ENCODE measurements at regions not wholly inside any gene's neighbourhood (a gene's known extent, or its start where the extent isn't known, plus 50 kb on each side); places are given as distances from the start of the nearest gene placed in this dataset.

GRCh38 chr14:106506881-106507305 is 980.5 kb downstream of the TMEM121 start:
- TF ChIP-seq CTCF (IDR thresholded peaks at IDR 0.05; ENCODE audit: extremely low read depth, missing control alignments), result no peak
- no peak for DNase-seq (ENCODE audit: low spot score)

GRCh38 chr14:106507354-106507753 is 981.0 kb downstream of the TMEM121 start:
- no peak for DNase-seq (ENCODE audit: low spot score)
- TF ChIP-seq CTCF (IDR thresholded peaks at IDR 0.05; ENCODE audit: extremely low read depth, missing control alignments), result no peak

GRCh38 chr14:106508216-106508615 is 981.8 kb downstream of the TMEM121 start:
- DNase-seq (ENCODE audit: low spot score), result no peak
- no peak for TF ChIP-seq CTCF (IDR thresholded peaks at IDR 0.05; ENCODE audit: extremely low read depth, missing control alignments)

- TF ChIP-seq CTCF (IDR thresholded peaks at IDR 0.05; ENCODE audit: extremely low read depth, missing control alignments), result no peak
- DNase-seq (ENCODE audit: low spot score), result no peak
Observed at GRCh38 chr14:106509176-106509575, 982.8 kb downstream of the TMEM121 start.

- no peak for TF ChIP-seq CTCF (IDR thresholded peaks at IDR 0.05; ENCODE audit: extremely low read depth, missing control alignments)
Observed at GRCh38 chr14:106509807-106510206, 983.4 kb downstream of the TMEM121 start.

GRCh38 chr14:106511006-106511799 is 984.8 kb downstream of the TMEM121 start:
- no peak for TF ChIP-seq CTCF (IDR thresholded peaks at IDR 0.05; ENCODE audit: extremely low read depth, missing control alignments)
- DNase-seq (ENCODE audit: low spot score), result no peak

More at GRCh38 chr14:106509807-106510206, 983.4 kb downstream of the TMEM121 start:
- DNase-seq (ENCODE audit: low spot score), result no peak

- no peak for DNase-seq (ENCODE audit: low spot score)
- no peak for TF ChIP-seq CTCF (IDR thresholded peaks at IDR 0.05; ENCODE audit: extremely low read depth, missing control alignments)
Observed at GRCh38 chr14:106511800-106512198, 985.4 kb downstream of the TMEM121 start.

Measured in GM20000 (cell line).